K562 (cell line): ENCODE measurements at regions not wholly inside any gene's neighbourhood (a gene's known extent, or its start where the extent isn't known, plus 50 kb on each side); places are given as distances from the start of the nearest gene placed in this dataset.

Source experiments
- ATAC-seq: fragments of 200-7000 bp; cut with Tn5 transposase; 3 replicates; pipeline ENCODE4 v1.9.1; 2020; ENCODE audit warnings: moderate library complexity
- BruUV-seq: library from RNA; stranded (reverse); fragments of 400-500 nt; replicated peaks from 2 replicates; lab custom pipeline; 2021; lab: Mats Ljungman, UMichigan
- CTCF ChIA-PET: fragments of 300-600 bp; formaldehyde crosslinking; extraction: SDS; loops from one replicate; lab custom pipeline; 2021; ENCODE audit warnings: low intra/inter-chr PET ratio; lab: Yijun Ruan, JAX
- POLR2A ChIA-PET: fragments of 300-600, 350-650 bp; sonication (Branson Sonifier 250); formaldehyde crosslinking; extraction: SDS; loops from one replicate; lab custom pipeline; 2021; ENCODE audit warnings: antibody characterized with exemption, inconsistent platforms; lab: Yijun Ruan, JAX
- DNase-seq, 4 experiments: peaks; one replicate each; pipeline versions ENCODE4 v3.0.0 to v3.0.0-alpha.2; 2011 to 2018; ENCODE audit warnings: low spot score in 3 of 4, mixed read lengths in 3 of 4; ENCODE audit errors: extremely low read depth in 1 of 4
- FAIRE-seq: peaks from 2 replicates; lab custom pipeline; 2011; peaks lifted over from hg19 to GRCh38; lab: Jason Lieb, UNC
- H2AFZ ChIP-seq: 2 replicates; pipeline ENCODE4 v1.6.0; 2011; ENCODE audit warnings: low read depth, low read length, control low read depth, inconsistent platforms
- H3K27ac ChIP-seq: fragments of 200-600 bp; 3 replicates; pipeline ENCODE4 v1.8.0; 2011; ENCODE audit warnings: low read depth, mild to moderate bottlenecking, control low read depth, inconsistent platforms, low read length, moderate library complexity, mixed read lengths; ENCODE audit errors: extremely low read depth
- H3K27me3 ChIP-seq, 2 experiments: fragments of 300-600 bp in 1 of 2; 2 replicates in 1 of 2; 3 replicates in 1 of 2; pipeline versions ENCODE4 v1.6.0 to v1.8.0; 2011; ENCODE audit warnings: inconsistent platforms in 2 of 2, low read length in 2 of 2, mild to moderate bottlenecking in 1 of 2, mixed read lengths in 1 of 2, moderate library complexity in 1 of 2; ENCODE audit not compliant: control insufficient read depth in 2 of 2, insufficient read depth in 2 of 2
- H3K36me3 ChIP-seq: fragments of 300-600 bp; 3 replicates; pipeline ENCODE4 v1.8.0; 2011; ENCODE audit warnings: mild to moderate bottlenecking, low read length, inconsistent platforms; ENCODE audit not compliant: control insufficient read depth, insufficient read depth
- H3K4me1 ChIP-seq, 2 experiments: fragments of 200-600 bp in 1 of 2; replicated peaks in 1 of 2; 2 replicates in 1 of 2; 3 replicates in 1 of 2; pipeline versions ENCODE4 v1.5.1 to v1.8.0; 2011; ENCODE audit warnings: inconsistent platforms in 2 of 2, low read length in 2 of 2, mild to moderate bottlenecking in 1 of 2, mixed read lengths in 1 of 2, moderate library complexity in 1 of 2; ENCODE audit not compliant: control insufficient read depth in 2 of 2, insufficient read depth in 2 of 2
- H3K4me2 ChIP-seq: 2 replicates; pipeline ENCODE4 v1.6.1; 2011; ENCODE audit warnings: low read length, control low read depth, inconsistent platforms, mixed read lengths; ENCODE audit not compliant: insufficient read depth
- H3K4me3 ChIP-seq: fragments of 200-600 bp; sonication (generic), shearing (Covaris generic); 2 replicates; pipeline ENCODE4 v1.5.1; 2016; ENCODE audit warnings: control low read depth, inconsistent platforms
- H3K79me2 ChIP-seq: fragments of 200-600 bp; 3 replicates; pipeline ENCODE4 v1.8.0; 2011; ENCODE audit warnings: low read length, inconsistent platforms; ENCODE audit not compliant: control insufficient read depth, insufficient read depth
- H3K9ac ChIP-seq, 2 experiments: 2 replicates each; pipeline versions ENCODE4 v1.6.0 to v1.6.1; 2011; ENCODE audit warnings: low read depth in 2 of 2, low read length in 2 of 2, control low read depth in 1 of 2, inconsistent platforms in 1 of 2, mild to moderate bottlenecking in 1 of 2, mixed read lengths in 1 of 2; ENCODE audit not compliant: insufficient read depth in 1 of 2
- H3K9me1 ChIP-seq: one replicate; pipeline ENCODE4 v1.6.0; 2011; ENCODE audit warnings: inconsistent platforms, mild to moderate bottlenecking, low read length, moderate library complexity; ENCODE audit not compliant: control insufficient read depth, insufficient read depth
- H3K9me3 ChIP-seq: replicated peaks from 2 replicates; pipeline ENCODE4 v1.5.1; 2011; ENCODE audit warnings: low read depth, low read length, inconsistent platforms; ENCODE audit not compliant: control insufficient read depth, insufficient read depth
- H4K20me1 ChIP-seq: replicated peaks from 2 replicates; pipeline ENCODE4 v1.6.1; 2011; ENCODE audit warnings: low read length, inconsistent platforms, mixed read lengths; ENCODE audit not compliant: control insufficient read depth, insufficient read depth
- ELF4 ChIP-seq: fragments of 450-650 bp; formaldehyde crosslinking; IDR thresholded peaks from 2 replicates; pipeline ENCODE4 v1.4.0; 2022; ENCODE audit warnings: missing genetic modification characterization
- FOS ChIP-seq: IDR thresholded peaks from 3 replicates; pipeline ENCODE4 v1.6.1; 2011; ENCODE audit not compliant: insufficient read length; ENCODE audit errors: extremely low read depth
- HMG20B ChIP-seq: fragments of 250-450 bp; sonication (Bioruptor Pico); IDR thresholded peaks from 2 replicates; pipeline ENCODE4 v1.5.0; 2021; ENCODE audit warnings: mild to moderate bottlenecking
- MXI1 ChIP-seq: IDR thresholded peaks from 2 replicates; pipeline ENCODE4 v1.6.1; 2011; ENCODE audit warnings: low read depth, mild to moderate bottlenecking, improper control_type of control experiment, low read length
- SRSF7 ChIP-seq: fragments of 200-400 bp; formaldehyde crosslinking; optimal IDR thresholded peaks from 2 replicates; pipeline ENCODE3; 2017; ENCODE audit warnings: mild to moderate bottlenecking, low read depth, low read length
- U2AF2 ChIP-seq: fragments of 200-400 bp; formaldehyde crosslinking; optimal IDR thresholded peaks from 2 replicates; pipeline ENCODE3; 2017; ENCODE audit warnings: low read depth, mild to moderate bottlenecking, low read length
- YBX1 ChIP-seq: fragments of 450-650 bp; IDR thresholded peaks from 2 replicates; pipeline ENCODE4 v1.7.1; 2016; ENCODE audit warnings: mild to moderate bottlenecking
- ZBTB5 ChIP-seq: fragments of 450-650 bp; IDR thresholded peaks from 2 replicates; pipeline ENCODE4 v1.6.1; 2017; ENCODE audit warnings: antibody characterized with exemption
- WGBS: fragments of 100-300 bp; shearing (Covaris generic); methylation state at CpG from one replicate; pipeline ENCODE4 v1.1.6; 2016; ENCODE audit warnings: low coverage, mixed read lengths; ENCODE audit not compliant: insufficient coverage; ENCODE audit errors: missing lambda C conversion rate; 5-methylcytosine and 5-hydroxymethylcytosine counted together
- in situ Hi-C: fragments of 300-500 bp; cut with MboI; formaldehyde crosslinking; loops from 4 replicates; pipeline ENCODE4 v1.15.0; 2018; ENCODE audit warnings: inconsistent platforms, mixed read lengths
- intact Hi-C: fragments of 100-400 bp; cut with micrococcal nuclease; formaldehyde crosslinking; loops from 2 replicates; pipeline ENCODE4 v1.14.2; 2022
- TF ChIP-seq, protein P1 (sequence below): sonication (generic); formaldehyde crosslinking; IDR thresholded peaks from 2 replicates; pipeline ENCODE4 v1.8.1; 2023; ENCODE audit warnings: mild to moderate bottlenecking, missing genetic modification reagents

DNA sequence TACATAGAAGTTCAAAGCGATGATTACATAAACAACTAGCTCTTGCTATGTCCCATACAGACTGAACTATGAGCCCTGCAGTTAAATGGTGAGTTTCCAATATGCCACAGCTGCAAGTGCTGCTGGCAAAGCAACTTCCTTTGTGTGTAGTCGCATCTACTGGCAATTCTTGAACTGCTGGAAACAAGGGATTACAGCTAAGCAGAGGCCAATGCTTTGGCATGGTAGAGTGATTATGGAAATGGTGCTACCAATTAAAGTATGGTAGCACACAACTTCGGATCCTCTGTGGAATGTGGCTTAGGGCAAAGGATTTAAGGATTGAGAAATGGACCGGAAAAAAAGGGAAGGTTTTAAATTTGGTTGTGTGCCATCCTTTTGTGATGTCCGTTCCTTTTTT is 856.6 kb downstream of the MAT2B start:
- intact Hi-C loops: no loop called here
- ChIA-PET CTCF (no interaction called here), POLR2A (no interaction called here)
- Histone ChIP-seq H3K4me1 (peaks cover 16 to 39% of the 10 kb centered on the region in 2 experiments), H3K36me3 (no peaks in the 10 kb centered on the region), H3K4me3 (no peak overlapping the region), H3K9me1 (no peaks in the 10 kb centered on the region), H3K27me3 (no peaks in the 10 kb centered on the region), H4K20me1 (no peaks in the 10 kb centered on the region), H2AFZ (peak overlapping the region; percentile 57), H3K4me2 (no peak overlapping the region), H3K27ac (no peak overlapping the region), H3K9me3 (no peaks in the 10 kb centered on the region), H3K9ac (no peak overlapping the region), H3K79me2 (no peaks in the 10 kb centered on the region; the same call in 2 of the 3 replicates)
- 74% methylated on average over 5 of the region's 5 CpGs for WGBS
- TF ChIP-seq, protein P1, sequence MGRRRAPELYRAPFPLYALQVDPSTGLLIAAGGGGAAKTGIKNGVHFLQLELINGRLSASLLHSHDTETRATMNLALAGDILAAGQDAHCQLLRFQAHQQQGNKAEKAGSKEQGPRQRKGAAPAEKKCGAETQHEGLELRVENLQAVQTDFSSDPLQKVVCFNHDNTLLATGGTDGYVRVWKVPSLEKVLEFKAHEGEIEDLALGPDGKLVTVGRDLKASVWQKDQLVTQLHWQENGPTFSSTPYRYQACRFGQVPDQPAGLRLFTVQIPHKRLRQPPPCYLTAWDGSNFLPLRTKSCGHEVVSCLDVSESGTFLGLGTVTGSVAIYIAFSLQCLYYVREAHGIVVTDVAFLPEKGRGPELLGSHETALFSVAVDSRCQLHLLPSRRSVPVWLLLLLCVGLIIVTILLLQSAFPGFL (CRISPR knock-in tag): no peak
- TF ChIP-seq HMG20B (CRISPR knock-in tag) (no peak), ZBTB5 (no peak), ELF4 (CRISPR knock-in tag) (no peak), U2AF2 (no peak), MXI1 (no peak), FOS (no peak), SRSF7 (no peak), YBX1 (no peak)
- in situ Hi-C loops: loop anchor here (25.0 kb wide), 1 partner anchor 850 kb away; the partner anchor contains the start of gene MAT2B
- no peak for FAIRE-seq
- no peak for DNase-seq
- no peak for ATAC-seq
- BruUV-seq: no TSS peak
